NT2/D1 (cell line): ENCODE measurements at regions not wholly inside any gene's neighbourhood (a gene's known extent, or its start where the extent isn't known, plus 50 kb on each side); places are given as distances from the start of the nearest gene placed in this dataset.

Source experiments
- DNase-seq: peaks from one replicate; pipeline ENCODE4 v3.0.0-alpha.2; 2011; ENCODE audit warnings: low read depth, low spot score
- H3K27me3 ChIP-seq: 2 replicates; pipeline ENCODE4 v1.6.0; 2011; ENCODE audit warnings: mild to moderate bottlenecking; ENCODE audit not compliant: insufficient read length, insufficient read depth
- H3K36me3 ChIP-seq: 2 replicates; pipeline ENCODE4 v1.6.1; 2011; ENCODE audit warnings: mild to moderate bottlenecking, low read length, mixed read lengths; ENCODE audit not compliant: insufficient read depth, insufficient read length
- H3K4me1 ChIP-seq: 2 replicates; pipeline ENCODE4 v1.5.1; 2011; ENCODE audit not compliant: insufficient read depth, insufficient read length
- H3K4me3 ChIP-seq: 2 replicates; pipeline ENCODE4 v1.5.1; 2011; ENCODE audit warnings: low read depth; ENCODE audit not compliant: insufficient read length
- H3K9ac ChIP-seq: 2 replicates; pipeline ENCODE4 v1.6.0; 2011; ENCODE audit warnings: low read depth; ENCODE audit not compliant: insufficient read length
- H3K9me3 ChIP-seq: 2 replicates; pipeline ENCODE4 v1.5.1; 2011; ENCODE audit warnings: mild to moderate bottlenecking, low read length; ENCODE audit not compliant: insufficient read depth
- SUZ12 ChIP-seq: IDR thresholded peaks from 2 replicates; pipeline ENCODE4 v1.6.1; 2011; ENCODE audit not compliant: insufficient read length, insufficient read depth; ENCODE audit errors: extremely low read depth
- YY1 ChIP-seq: IDR thresholded peaks from 2 replicates; pipeline ENCODE4 v1.6.1; 2011; ENCODE audit not compliant: insufficient read length, insufficient read depth
- ZNF274 ChIP-seq: IDR thresholded peaks from 2 replicates; pipeline ENCODE4 v1.6.1; 2011; ENCODE audit warnings: mild to moderate bottlenecking, low read depth, low read length

DNA sequence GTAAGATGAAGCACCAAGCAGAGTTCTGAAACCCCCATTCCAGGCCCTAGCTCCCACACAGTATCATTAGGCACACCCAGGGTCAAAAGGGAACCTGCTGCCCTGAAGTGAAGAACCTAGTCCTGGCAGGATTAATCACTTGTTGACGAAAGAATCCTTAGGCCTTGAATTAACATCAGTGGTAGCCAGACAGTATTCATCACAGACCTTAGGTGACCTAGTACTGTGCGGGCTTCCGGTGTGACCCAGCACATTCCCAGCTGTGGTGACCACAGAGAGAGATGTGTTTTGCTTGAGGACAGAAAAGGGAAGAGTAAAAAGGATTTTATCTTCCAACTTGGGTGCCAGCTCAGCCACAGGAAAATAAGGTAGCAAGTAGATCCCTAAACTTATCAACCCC lies 1071.4 kb upstream of the FAM98A start:
- no peak for TF ChIP-seq SUZ12
- TF ChIP-seq YY1, result no peak
- no peak for TF ChIP-seq ZNF274
- H3K9me3 ChIP-seq, result no peaks in the 10 kb centered on the region
- no peak overlapping the region for H3K9ac ChIP-seq
- H3K36me3 ChIP-seq, result no peaks in the 10 kb centered on the region
- DNase-seq, result no peak
- H3K4me1 ChIP-seq, result no peaks in the 10 kb centered on the region
- no peaks in the 10 kb centered on the region for H3K27me3 ChIP-seq
- H3K4me3 ChIP-seq, result no peak overlapping the region

DNA sequence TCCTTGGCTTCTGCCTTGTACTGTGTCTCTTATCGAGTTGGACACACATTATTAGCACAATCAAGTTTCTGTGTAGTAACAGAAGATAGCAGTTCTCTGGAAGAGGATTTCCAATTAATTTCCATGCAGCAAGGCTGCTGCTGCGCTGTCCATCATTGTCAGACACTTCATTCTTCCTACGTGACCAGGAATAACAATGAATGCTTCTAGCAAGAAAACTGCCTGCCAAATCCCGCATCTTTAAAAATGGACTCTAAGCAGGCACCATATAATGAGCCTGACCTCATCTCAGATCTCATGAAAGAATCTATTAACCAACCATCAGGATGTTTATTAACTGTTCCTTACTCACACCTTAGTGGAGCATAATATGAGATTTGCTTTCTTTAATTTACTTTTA lies 1067.7 kb upstream of the FAM98A start:
- TF ChIP-seq YY1 (no peak), ZNF274 (no peak), SUZ12 (no peak)
- DNase-seq, result no peak
- no peak overlapping the region for H3K4me3 ChIP-seq
- no peaks in the 10 kb centered on the region for H3K4me1 ChIP-seq
- no peaks in the 10 kb centered on the region for H3K36me3 ChIP-seq
- H3K9ac ChIP-seq, result no peak overlapping the region
- no peaks in the 10 kb centered on the region for H3K27me3 ChIP-seq
- no peaks in the 10 kb centered on the region for H3K9me3 ChIP-seq

DNA sequence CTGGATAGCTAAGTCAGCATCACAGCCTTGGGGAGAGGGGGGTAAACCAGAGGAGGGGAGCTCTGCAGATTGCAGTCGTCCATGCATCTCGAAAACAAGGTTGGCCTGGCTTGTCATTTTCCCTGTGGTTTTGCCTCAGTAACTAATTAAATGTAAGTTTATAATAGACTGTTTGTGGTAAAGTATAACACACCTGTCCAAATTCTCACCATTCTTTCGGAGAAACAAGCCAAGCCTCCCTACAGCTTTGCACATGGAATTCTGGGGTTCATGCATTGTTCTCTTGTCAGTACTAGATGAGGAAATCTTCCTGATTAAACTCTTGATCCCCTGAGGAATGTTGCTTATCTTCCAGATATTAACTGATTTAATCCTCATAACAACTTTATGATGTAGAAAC lies 1065.2 kb upstream of the FAM98A start:
- H3K27me3 ChIP-seq, result no peaks in the 10 kb centered on the region
- no peaks in the 10 kb centered on the region for H3K4me1 ChIP-seq
- no peak for DNase-seq
- no peaks in the 10 kb centered on the region for H3K9me3 ChIP-seq
- H3K36me3 ChIP-seq, result no peaks in the 10 kb centered on the region
- H3K9ac ChIP-seq, result no peak overlapping the region
- no peak for TF ChIP-seq ZNF274
- no peak for TF ChIP-seq YY1
- no peak for TF ChIP-seq SUZ12
- H3K4me3 ChIP-seq, result no peak overlapping the region

GRCh38 chr2:34663314-34663713 lies 1064.2 kb upstream of the FAM98A start:
- Histone ChIP-seq H3K9ac (no peak overlapping the region), H3K4me1 (no peaks in the 10 kb centered on the region), H3K4me3 (no peak overlapping the region), H3K36me3 (no peaks in the 10 kb centered on the region), H3K9me3 (no peaks in the 10 kb centered on the region), H3K27me3 (no peaks in the 10 kb centered on the region)
- no peak for DNase-seq
- TF ChIP-seq YY1, result no peak
- TF ChIP-seq SUZ12, result no peak
- TF ChIP-seq ZNF274, result no peak

- Histone ChIP-seq H3K27me3 (no peaks in the 10 kb centered on the region), H3K9ac (no peak overlapping the region), H3K4me1 (no peaks in the 10 kb centered on the region), H3K9me3 (no peaks in the 10 kb centered on the region), H3K36me3 (no peaks in the 10 kb centered on the region), H3K4me3 (no peak overlapping the region)
- TF ChIP-seq YY1 (no peak), SUZ12 (no peak), ZNF274 (no peak)
- DNase-seq, result no peak
Observed at GRCh38 chr2:34660741-34661140, 1061.6 kb upstream of the FAM98A start.

- Histone ChIP-seq H3K4me1 (no peaks in the 10 kb centered on the region), H3K9ac (no peak overlapping the region), H3K36me3 (no peaks in the 10 kb centered on the region), H3K9me3 (no peaks in the 10 kb centered on the region), H3K4me3 (no peak overlapping the region), H3K27me3 (no peaks in the 10 kb centered on the region)
- no peak for DNase-seq
- TF ChIP-seq ZNF274 (no peak), SUZ12 (no peak), YY1 (no peak)
Observed at GRCh38 chr2:34656632-34657031, 1057.5 kb upstream of the FAM98A start.

DNA sequence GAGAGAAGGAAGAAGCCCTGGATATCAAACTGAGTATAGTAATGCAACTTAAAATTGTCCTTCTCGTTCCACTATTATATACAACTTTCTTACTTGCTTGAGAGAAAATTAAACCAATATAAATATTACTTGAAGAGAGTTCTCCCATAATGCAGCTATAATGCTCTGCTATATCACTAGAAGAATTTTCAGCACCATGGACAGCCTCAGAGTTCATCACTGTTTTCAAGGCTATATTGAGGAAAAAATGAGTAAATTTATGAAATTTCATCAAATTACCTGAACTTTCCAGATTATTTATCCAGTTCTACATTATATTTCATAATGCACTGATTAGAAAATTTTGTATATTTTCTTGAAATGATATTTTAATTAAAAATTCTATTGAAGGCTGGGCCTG lies 1053.5 kb upstream of the FAM98A start:
- Histone ChIP-seq H3K4me3 (no peak overlapping the region), H3K4me1 (no peaks in the 10 kb centered on the region), H3K36me3 (no peaks in the 10 kb centered on the region), H3K9ac (no peak overlapping the region), H3K27me3 (no peaks in the 10 kb centered on the region), H3K9me3 (no peaks in the 10 kb centered on the region)
- TF ChIP-seq ZNF274 (no peak), SUZ12 (no peak), YY1 (no peak)
- no peak for DNase-seq

GRCh38 chr2:34646901-34647300 lies 1047.8 kb upstream of the FAM98A start:
- no peaks in the 10 kb centered on the region for H3K27me3 ChIP-seq
- no peaks in the 10 kb centered on the region for H3K36me3 ChIP-seq
- TF ChIP-seq YY1 (no peak), ZNF274 (no peak), SUZ12 (no peak)
- DNase-seq, result no peak
- H3K9ac ChIP-seq, result no peak overlapping the region
- H3K4me3 ChIP-seq, result no peak overlapping the region
- H3K4me1 ChIP-seq, result no peaks in the 10 kb centered on the region
- no peaks in the 10 kb centered on the region for H3K9me3 ChIP-seq
